Body of pancreas (tissue), 4 donors: ENCODE measurements at regions not wholly inside any gene's neighbourhood (a gene's known extent, or its start where the extent isn't known, plus 50 kb on each side); places are given as distances from the start of the nearest gene placed in this dataset.

ENCODE experiments used
- CTCF ChIP-seq, 7 experiments: fragments of 450-650 bp in 4 of 7; fragments of 200-600 bp in 3 of 7; sonication (generic) in 3 of 7; IDR thresholded peaks; one replicate each; pipeline ENCODE4 v1.5.1; 2016 to 2019; ENCODE audit warnings: antibody characterized with exemption in 7 of 7
- POLR2A ChIP-seq, 3 donors: fragments of 450-650 bp; IDR thresholded peaks; one replicate each; pipeline ENCODE4 v1.6.1; 2016; ENCODE audit warnings: antibody characterized with exemption in 3 of 3, mild to moderate bottlenecking in 2 of 3

DNA sequence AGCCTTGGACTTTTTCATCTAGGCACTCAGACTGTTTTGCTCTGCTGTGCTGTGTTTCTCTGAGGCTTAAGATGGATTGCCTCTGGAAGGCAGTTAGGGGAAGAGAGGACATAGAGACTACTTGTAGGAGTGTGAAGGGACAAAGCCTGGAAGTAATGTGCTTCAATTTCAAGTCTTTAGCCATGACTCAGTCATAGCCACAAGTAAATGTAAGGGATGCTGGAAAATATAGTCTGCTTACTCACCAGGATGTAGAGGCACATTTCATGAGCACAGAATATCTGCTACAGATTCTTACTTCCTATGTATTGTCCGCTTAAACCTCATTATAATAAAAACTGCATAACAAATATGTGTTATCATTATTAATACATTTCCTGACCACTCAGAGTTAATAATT, 794.3 kb upstream of the NOVA1 start:
- TF ChIP-seq CTCF (IDR thresholded peaks at IDR 0.05) (no peak), POLR2A (IDR thresholded peaks at IDR 0.05) (no peak)
